B cell (primary cell): ENCODE measurements at regions not wholly inside any gene's neighbourhood (a gene's known extent, or its start where the extent isn't known, plus 50 kb on each side); places are given as distances from the start of the nearest gene placed in this dataset.

Source experiments
- ATAC-seq: fragments of 200-7000 bp; cut with Tn5 transposase; one replicate; pipeline ENCODE4 v1.10.0; 2021; ENCODE audit warnings: low read depth, mild to moderate bottlenecking, moderate number of reproducible peaks, moderate library complexity
- CTCF ChIA-PET: fragments of 350-600 bp; sonication (Branson Sonifier 250); formaldehyde crosslinking; loops from one replicate; lab custom pipeline; 2021; ENCODE audit warnings: antibody characterized with exemption, inconsistent platforms; lab: Charles Lee
- POLR2A ChIA-PET: fragments of 350-600 bp; sonication (Branson Sonifier 250); formaldehyde crosslinking; loops from one replicate; lab custom pipeline; 2021; ENCODE audit warnings: antibody characterized with exemption; lab: Charles Lee
- DNase-seq: peaks from one replicate; pipeline ENCODE4 v3.0.0; 2013
- H2AFZ ChIP-seq: 2 replicates; pipeline ENCODE4 v1.6.1; 2012; ENCODE audit warnings: mild to moderate bottlenecking, low read depth, low read length; ENCODE audit not compliant: insufficient read depth, poor library complexity, severe bottlenecking
- H3K27ac ChIP-seq, 2 donors: 1 replicate in 1 of 2; 2 replicates in 1 of 2; pipeline ENCODE4 v1.5.1; 2012 to 2013; ENCODE audit warnings: low read length in 2 of 2, mild to moderate bottlenecking in 2 of 2, moderate library complexity in 1 of 2
- H3K27me3 ChIP-seq, 4 experiments: fragments of 200-600 bp in 1 of 4; sonication (generic) in 1 of 4; replicated peaks in 1 of 4; 1 replicate in 2 of 4; 2 replicates in 2 of 4; pipeline versions ENCODE4 v1.6.1 to v1.7.0; 2013 to 2016; ENCODE audit warnings: low read length in 3 of 4, mild to moderate bottlenecking in 2 of 4, mixed read lengths in 1 of 4, moderate library complexity in 1 of 4; ENCODE audit not compliant: insufficient read depth in 4 of 4, control insufficient read depth in 3 of 4; ENCODE audit errors: control extremely low read depth in 1 of 4
- H3K36me3 ChIP-seq, 2 experiments: replicated peaks in 1 of 2; 1 replicate in 1 of 2; 2 replicates in 1 of 2; pipeline versions ENCODE4 v1.6.1 to v1.7.1; 2013; ENCODE audit warnings: low read length in 1 of 2; ENCODE audit not compliant: insufficient read depth in 2 of 2, control insufficient read depth in 1 of 2; ENCODE audit errors: control extremely low read depth in 1 of 2, extremely low read depth in 1 of 2
- H3K4me1 ChIP-seq, 2 donors: fragments of 200-600 bp in 1 of 2; sonication (generic) in 1 of 2; 1 replicate in 1 of 2; 2 replicates in 1 of 2; pipeline versions ENCODE4 v1.5.1 to v1.6.1; 2013 to 2017; ENCODE audit warnings: low read length in 2 of 2; ENCODE audit not compliant: control insufficient read depth in 2 of 2, insufficient read depth in 2 of 2
- H3K4me2 ChIP-seq: replicated peaks from 2 replicates; pipeline ENCODE3; 2012; ENCODE audit warnings: mild to moderate bottlenecking, low read depth, low read length; ENCODE audit not compliant: poor library complexity, severe bottlenecking
- H3K4me3 ChIP-seq, 5 experiments: fragments of 200-600 bp in 1 of 5; sonication (generic) in 1 of 5; 1 replicate in 3 of 5; 2 replicates in 2 of 5; pipeline versions ENCODE4 v1.5.1 to v1.7.0; 2011 to 2016; ENCODE audit warnings: low read length in 4 of 5, mild to moderate bottlenecking in 4 of 5, low read depth in 2 of 5, control low read depth in 1 of 5, moderate library complexity in 1 of 5; ENCODE audit not compliant: insufficient read depth in 1 of 5; ENCODE audit errors: control extremely low read depth in 1 of 5, extremely low read depth in 1 of 5
- H3K79me2 ChIP-seq: fragments of 200-600 bp; sonication (generic); one replicate; pipeline ENCODE4 v1.6.0; 2016; ENCODE audit warnings: low read length; ENCODE audit not compliant: control insufficient read depth, insufficient read depth
- H3K9ac ChIP-seq: fragments of 200-600 bp; sonication (generic); 2 replicates; pipeline ENCODE4 v1.6.1; 2017; ENCODE audit warnings: mild to moderate bottlenecking, low read length, moderate library complexity
- H3K9me3 ChIP-seq, 3 donors: one replicate each; pipeline versions ENCODE4 v1.6.1 to v1.7.1; 2013; ENCODE audit warnings: low read length in 2 of 3; ENCODE audit not compliant: control insufficient read depth in 2 of 3, insufficient read depth in 1 of 3; ENCODE audit errors: control extremely low read depth in 1 of 3
- H4K20me1 ChIP-seq: 2 replicates; pipeline ENCODE4 v1.6.0; 2012; ENCODE audit warnings: mild to moderate bottlenecking, low read length; ENCODE audit not compliant: insufficient read depth, control insufficient read depth, poor library complexity, severe bottlenecking
- H3K27ac Mint-ChIP-seq: one replicate; pipeline ENCODE4 v1.8.0; 2021; ENCODE audit warnings: mixed read lengths
- H3K27me3 Mint-ChIP-seq: one replicate; pipeline ENCODE4 v1.8.0; 2021; ENCODE audit warnings: mixed read lengths
- H3K4me1 Mint-ChIP-seq: one replicate; pipeline ENCODE4 v1.8.0; 2021; ENCODE audit warnings: mixed read lengths
- H3K4me3 Mint-ChIP-seq: one replicate; pipeline ENCODE4 v1.8.0; 2021; ENCODE audit warnings: mixed read lengths
- H3K9me3 Mint-ChIP-seq: one replicate; pipeline ENCODE4 v1.8.0; 2022; ENCODE audit warnings: mixed read lengths; ENCODE audit not compliant: insufficient read depth
- EZH2 ChIP-seq: IDR thresholded peaks from 2 replicates; pipeline ENCODE4 v1.6.1; 2012; ENCODE audit warnings: borderline replicate concordance, low read depth, mild to moderate bottlenecking, moderate library complexity, low read length; ENCODE audit not compliant: insufficient read depth, poor library complexity, severe bottlenecking
- WGBS: methylation state at CpG from one replicate; pipeline ENCODE4 v1.1.5; 2013; ENCODE audit warnings: missing lambda C conversion rate; ENCODE audit not compliant: insufficient coverage; 5-methylcytosine and 5-hydroxymethylcytosine counted together
- intact Hi-C: fragments of 100-400 bp; cut with micrococcal nuclease; formaldehyde crosslinking; loops from one replicate; pipeline ENCODE4 v1.10.0; 2022
- TF ChIP-seq, protein P1 (sequence below): fragments of 200-600 bp; IDR thresholded peaks from one replicate; pipeline ENCODE4 v1.8.0; 2022; ENCODE audit warnings: antibody characterized with exemption, mild to moderate bottlenecking

DNA sequence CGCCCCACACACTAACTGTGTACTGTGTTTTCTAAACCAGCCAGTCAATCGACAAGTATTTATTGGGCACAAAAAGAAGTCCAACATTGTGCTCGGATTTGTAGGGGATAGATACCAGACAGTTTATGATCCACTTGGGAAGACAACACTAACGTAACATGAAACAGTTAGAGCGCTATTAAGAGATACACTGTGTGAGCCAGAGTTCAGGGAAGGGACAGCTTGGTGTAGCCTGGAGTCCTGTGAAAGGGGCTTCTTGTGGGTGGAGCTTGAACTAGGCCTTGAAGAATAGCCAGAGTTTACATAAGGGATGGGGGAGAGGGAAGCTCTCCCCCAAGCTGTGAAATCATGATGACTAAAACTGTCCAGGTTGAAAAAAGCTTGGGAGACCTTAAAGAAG is 176.4 kb upstream of the TCF4 start:
- H3K4me3 ChIP-seq = no peak overlapping the region
- CTCF ChIA-PET = no interaction called here
- intact Hi-C loops = loop anchor here (10.0 kb wide), 1 partner anchor 50 kb away; no protein-coding TSS in a partner anchor

DNA sequence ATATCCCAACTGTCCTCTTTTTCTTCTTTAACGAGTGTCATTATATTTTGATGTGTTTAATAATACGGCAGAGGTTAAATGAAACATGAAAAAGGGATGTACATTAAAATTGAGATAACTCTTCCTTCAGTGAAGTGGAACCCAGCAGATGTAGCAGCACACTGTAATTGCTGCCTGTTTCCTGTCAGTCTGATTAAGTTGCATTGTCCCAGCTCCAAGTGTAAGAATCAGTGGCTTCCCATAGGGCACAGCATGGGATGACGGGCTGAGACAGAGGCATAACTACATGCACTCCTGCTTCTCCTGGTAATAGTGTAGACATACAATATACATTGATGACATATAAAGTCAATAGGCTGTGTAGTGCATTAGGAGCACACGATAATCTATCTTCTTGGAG is 175.8 kb upstream of the TCF4 start:
- ChIA-PET POLR2A (no interaction called here), CTCF (no interaction called here)
- Histone ChIP-seq H3K27me3 (no peaks in the 10 kb centered on the region), H3K4me1 (peaks cover 3% of the 10 kb centered on the region in 2 donors), H3K79me2 (no peaks in the 10 kb centered on the region), H4K20me1 (no peaks in the 10 kb centered on the region), H3K9ac (no peak overlapping the region), H3K27ac (no peak overlapping the region), H3K36me3 (no peaks in the 10 kb centered on the region), H2AFZ (no peak overlapping the region), H3K4me3 (no peak overlapping the region), H3K4me2 (no peak overlapping the region), H3K9me3 (no peaks in the 10 kb centered on the region)
- no CpG with 5 or more reads among the region's 4 CpGs for WGBS
- H3K27ac Mint-ChIP-seq = no peak overlapping the region
- no peak overlapping the region for H3K4me3 Mint-ChIP-seq
- intact Hi-C loops = loop anchor here (10.0 kb wide), 1 partner anchor 51 kb away; no protein-coding TSS in a partner anchor
- ATAC-seq (no peak), DNase-seq (no peak)
- no peaks in the 10 kb centered on the region for H3K9me3 Mint-ChIP-seq
- H3K27me3 Mint-ChIP-seq = no peaks in the 10 kb centered on the region
- no peak for TF ChIP-seq EZH2
- TF ChIP-seq, protein P1, sequence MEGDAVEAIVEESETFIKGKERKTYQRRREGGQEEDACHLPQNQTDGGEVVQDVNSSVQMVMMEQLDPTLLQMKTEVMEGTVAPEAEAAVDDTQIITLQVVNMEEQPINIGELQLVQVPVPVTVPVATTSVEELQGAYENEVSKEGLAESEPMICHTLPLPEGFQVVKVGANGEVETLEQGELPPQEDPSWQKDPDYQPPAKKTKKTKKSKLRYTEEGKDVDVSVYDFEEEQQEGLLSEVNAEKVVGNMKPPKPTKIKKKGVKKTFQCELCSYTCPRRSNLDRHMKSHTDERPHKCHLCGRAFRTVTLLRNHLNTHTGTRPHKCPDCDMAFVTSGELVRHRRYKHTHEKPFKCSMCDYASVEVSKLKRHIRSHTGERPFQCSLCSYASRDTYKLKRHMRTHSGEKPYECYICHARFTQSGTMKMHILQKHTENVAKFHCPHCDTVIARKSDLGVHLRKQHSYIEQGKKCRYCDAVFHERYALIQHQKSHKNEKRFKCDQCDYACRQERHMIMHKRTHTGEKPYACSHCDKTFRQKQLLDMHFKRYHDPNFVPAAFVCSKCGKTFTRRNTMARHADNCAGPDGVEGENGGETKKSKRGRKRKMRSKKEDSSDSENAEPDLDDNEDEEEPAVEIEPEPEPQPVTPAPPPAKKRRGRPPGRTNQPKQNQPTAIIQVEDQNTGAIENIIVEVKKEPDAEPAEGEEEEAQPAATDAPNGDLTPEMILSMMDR = no peak
- peaks cover 6% of the 10 kb centered on the region for H3K4me1 Mint-ChIP-seq

More for the DNA sequence above, 176.4 kb upstream of the TCF4 start:
- H3K79me2 ChIP-seq = no peaks in the 10 kb centered on the region
- H3K27me3 ChIP-seq = no peaks in the 10 kb centered on the region
- no peak overlapping the region for H3K27ac ChIP-seq
- POLR2A ChIA-PET = no interaction called here
- no peaks in the 10 kb centered on the region for H3K9me3 ChIP-seq
- 100% methylated on average over 5 of the region's 5 CpGs for WGBS
- no peak overlapping the region for H3K9ac ChIP-seq
- Mint-ChIP-seq H3K9me3 (no peaks in the 10 kb centered on the region), H3K27ac (no peak overlapping the region), H3K4me3 (no peak overlapping the region), H3K4me1 (peaks cover 6% of the 10 kb centered on the region), H3K27me3 (no peaks in the 10 kb centered on the region)
- no peaks in the 10 kb centered on the region for H4K20me1 ChIP-seq
- no peak for ATAC-seq
- TF ChIP-seq, protein P1 = no peak
- no peak for TF ChIP-seq EZH2
- no peak for DNase-seq
- H3K4me1 ChIP-seq = peaks cover 3% of the 10 kb centered on the region in 2 donors
- H3K36me3 ChIP-seq = no peaks in the 10 kb centered on the region
- no peak overlapping the region for H2AFZ ChIP-seq
- H3K4me2 ChIP-seq = no peak overlapping the region
